Suprapubic skin (tissue), 4 donors: ENCODE measurements at regions not wholly inside any gene's neighbourhood (a gene's known extent, or its start where the extent isn't known, plus 50 kb on each side); places are given as distances from the start of the nearest gene placed in this dataset.
"Not testable (repeated sequence)": the region's sequence is repeated elsewhere in the genome, so short reads cannot be mapped to it uniquely, and the experiment has no call there.

ENCODE experiments used
- CTCF ChIP-seq, 2 donors: fragments of 200-600 bp in 1 of 2; fragments of 450-650 bp in 1 of 2; sonication (generic) in 1 of 2; IDR thresholded peaks; one replicate each; pipeline ENCODE4 v1.5.1; 2016 to 2019; ENCODE audit warnings: antibody characterized with exemption in 2 of 2, mild to moderate bottlenecking in 1 of 2, moderate library complexity in 1 of 2
- EP300 ChIP-seq: sonication (generic); formaldehyde crosslinking; IDR thresholded peaks from one replicate; pipeline ENCODE4 v1.6.1; 2017; ENCODE audit warnings: antibody characterized with exemption
- POLR2A ChIP-seq, 2 donors: fragments of 450-650 bp; IDR thresholded peaks; one replicate each; pipeline ENCODE4 v1.6.1; 2017; ENCODE audit warnings: antibody characterized with exemption in 2 of 2, mild to moderate bottlenecking in 2 of 2, moderate library complexity in 2 of 2
- POLR2AphosphoS5 ChIP-seq, 3 donors: sonication (generic); formaldehyde crosslinking; IDR thresholded peaks; one replicate each; pipeline ENCODE4 v1.6.1; 2017; ENCODE audit warnings: antibody characterized with exemption in 3 of 3

- TF ChIP-seq POLR2A (IDR thresholded peaks at IDR 0.05); CTCF (IDR thresholded peaks at IDR 0.05); POLR2AphosphoS5 (IDR thresholded peaks at IDR 0.05); EP300: not testable (repeated sequence)
These were observed 93.8 kb upstream of the NBPF11 start for GRCh38 chr1:148245843-148246242.
